A673 (cell line): ENCODE measurements at regions not wholly inside any gene's neighbourhood (a gene's known extent, or its start where the extent isn't known, plus 50 kb on each side); places are given as distances from the start of the nearest gene placed in this dataset.
A peak's percentile ranks its signal among the peaks of the same experiment; 100 is the strongest.

Experiments
- BruUV-seq: library from RNA; stranded (reverse); fragments of 400-500 nt; replicated peaks from 2 replicates; lab custom pipeline; 2021; lab: Mats Ljungman, UMichigan
- CTCF ChIA-PET: fragments of 300-600 bp; sonication (Branson Sonifier 250); formaldehyde crosslinking; loops from one replicate; lab custom pipeline; 2022; ENCODE audit warnings: antibody characterized with exemption; lab: Charles Lee
- POLR2A ChIA-PET: fragments of 300-600 bp; sonication (Branson Sonifier 250); formaldehyde crosslinking; loops from one replicate; lab custom pipeline; 2022; ENCODE audit warnings: antibody characterized with exemption; ENCODE audit not compliant: low non-redundant PET; lab: Charles Lee
- DNase-seq: peaks from one replicate; pipeline ENCODE4 v3.0.0-alpha.2; 2015; ENCODE audit warnings: low spot score
- H3K27ac ChIP-seq: fragments of 200-600 bp; sonication (generic); 2 replicates; pipeline ENCODE4 v1.5.1; 2016; ENCODE audit warnings: mixed run types, low read depth, mild to moderate bottlenecking, mixed read lengths, antibody characterized with exemption, low read length; ENCODE audit not compliant: poor library complexity, severe bottlenecking
- H3K27me3 ChIP-seq: fragments of 200-600 bp; sonication (generic); replicated peaks from 2 replicates; pipeline ENCODE4 v1.6.1; 2017; ENCODE audit warnings: mixed run types, low read depth, mild to moderate bottlenecking, mixed read lengths, antibody characterized with exemption, low read length; ENCODE audit not compliant: insufficient read depth, poor library complexity
- H3K36me3 ChIP-seq: fragments of 200-600 bp; sonication (generic); 2 replicates; pipeline ENCODE4 v1.6.1; 2016; ENCODE audit warnings: mixed run types, mild to moderate bottlenecking, mixed read lengths, antibody characterized with exemption, low read length; ENCODE audit not compliant: insufficient read depth, poor library complexity, severe bottlenecking
- H3K4me1 ChIP-seq: fragments of 200-600 bp; sonication (generic); 2 replicates; pipeline ENCODE4 v1.6.1; 2017; ENCODE audit warnings: mixed run types, mild to moderate bottlenecking, mixed read lengths, antibody characterized with exemption, low read length; ENCODE audit not compliant: insufficient read depth, poor library complexity, severe bottlenecking
- H3K4me3 ChIP-seq: fragments of 200-600 bp; sonication (generic); 2 replicates; pipeline ENCODE4 v1.5.1; 2016; ENCODE audit warnings: low read depth, mixed run types, mild to moderate bottlenecking, mixed read lengths, low read length; ENCODE audit not compliant: poor library complexity, severe bottlenecking
- H3K9me3 ChIP-seq: fragments of 200-600 bp; sonication (generic); 2 replicates; pipeline ENCODE4 v1.6.1; 2016; ENCODE audit warnings: mixed run types, low read depth, mild to moderate bottlenecking, mixed read lengths, antibody characterized with exemption, low read length; ENCODE audit not compliant: poor library complexity, severe bottlenecking
- EZH2 ChIP-seq: fragments of 200-600 bp; sonication (generic); IDR thresholded peaks from 2 replicates; pipeline ENCODE4 v1.6.1; 2017; ENCODE audit warnings: borderline replicate concordance, low read depth, mild to moderate bottlenecking, mixed read lengths, antibody characterized with exemption, low read length; ENCODE audit not compliant: poor library complexity, severe bottlenecking
- intact Hi-C: fragments of 100-400 bp; cut with micrococcal nuclease; formaldehyde crosslinking; loops from one replicate; pipeline ENCODE4 v1.10.0; 2022; ENCODE audit not compliant: unreplicated experiment
- TF ChIP-seq, protein P1 (sequence below): fragments of 300-800, 200-600 bp; sonication (generic); conservative IDR thresholded peaks from 2 replicates; pipeline ENCODE4 v1.5.1; 2017; ENCODE audit warnings: low read depth, mild to moderate bottlenecking, antibody characterized with exemption, low read length, moderate library complexity, mixed read lengths

DNA sequence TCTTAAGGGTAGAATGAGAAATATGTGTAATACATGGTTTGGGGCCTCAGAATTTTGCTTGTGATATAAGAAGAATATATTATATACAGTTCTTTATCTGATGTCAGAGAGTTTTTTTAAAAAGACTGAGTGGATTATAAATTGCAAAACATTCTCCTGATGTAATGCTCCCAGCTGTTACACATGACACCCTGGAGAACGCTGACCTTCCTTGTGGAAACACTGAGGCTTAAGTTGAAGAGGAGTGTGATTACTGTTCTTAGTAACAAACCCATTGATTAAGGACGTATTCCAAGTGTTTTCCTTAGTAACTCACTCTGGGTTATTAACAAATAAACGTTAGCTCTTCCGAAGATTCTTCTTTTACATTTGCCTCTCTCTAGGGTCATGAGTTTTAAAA lies 1069.3 kb upstream of the CNTNAP5 start:
- no peaks in the 10 kb centered on the region for H3K9me3 ChIP-seq
- H3K4me1 ChIP-seq: peaks cover 10% of the 10 kb centered on the region
- CTCF ChIA-PET: no interaction called here
- H3K4me3 ChIP-seq: no peak overlapping the region
- H3K27me3 ChIP-seq: no peaks in the 10 kb centered on the region
- DNase-seq: peak; percentile 5
- no TSS peak for BruUV-seq
- POLR2A ChIA-PET: no interaction called here
- intact Hi-C loops: no loop called here
- TF ChIP-seq, protein P1, sequence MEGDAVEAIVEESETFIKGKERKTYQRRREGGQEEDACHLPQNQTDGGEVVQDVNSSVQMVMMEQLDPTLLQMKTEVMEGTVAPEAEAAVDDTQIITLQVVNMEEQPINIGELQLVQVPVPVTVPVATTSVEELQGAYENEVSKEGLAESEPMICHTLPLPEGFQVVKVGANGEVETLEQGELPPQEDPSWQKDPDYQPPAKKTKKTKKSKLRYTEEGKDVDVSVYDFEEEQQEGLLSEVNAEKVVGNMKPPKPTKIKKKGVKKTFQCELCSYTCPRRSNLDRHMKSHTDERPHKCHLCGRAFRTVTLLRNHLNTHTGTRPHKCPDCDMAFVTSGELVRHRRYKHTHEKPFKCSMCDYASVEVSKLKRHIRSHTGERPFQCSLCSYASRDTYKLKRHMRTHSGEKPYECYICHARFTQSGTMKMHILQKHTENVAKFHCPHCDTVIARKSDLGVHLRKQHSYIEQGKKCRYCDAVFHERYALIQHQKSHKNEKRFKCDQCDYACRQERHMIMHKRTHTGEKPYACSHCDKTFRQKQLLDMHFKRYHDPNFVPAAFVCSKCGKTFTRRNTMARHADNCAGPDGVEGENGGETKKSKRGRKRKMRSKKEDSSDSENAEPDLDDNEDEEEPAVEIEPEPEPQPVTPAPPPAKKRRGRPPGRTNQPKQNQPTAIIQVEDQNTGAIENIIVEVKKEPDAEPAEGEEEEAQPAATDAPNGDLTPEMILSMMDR: no peak
- no peak for TF ChIP-seq EZH2
- H3K27ac ChIP-seq: no peak overlapping the region
- no peaks in the 10 kb centered on the region for H3K36me3 ChIP-seq

GRCh38 chr2:122960759-122961641 lies 1064.1 kb upstream of the CNTNAP5 start:
- intact Hi-C loops: no loop called here
- ChIA-PET POLR2A (no interaction called here), CTCF (no interaction called here)
- peak; percentile 70 for DNase-seq
- H3K36me3 ChIP-seq: no peaks in the 10 kb centered on the region
- no peaks in the 10 kb centered on the region for H3K27me3 ChIP-seq
- H3K4me1 ChIP-seq: peaks cover 14% of the 10 kb centered on the region
- no peak for TF ChIP-seq EZH2
- TF ChIP-seq, protein P1: no peak; the same call in 1 of the 2 replicates
- H3K9me3 ChIP-seq: no peaks in the 10 kb centered on the region
- no peak overlapping the region for H3K4me3 ChIP-seq
- no peak overlapping the region for H3K27ac ChIP-seq
- BruUV-seq: no TSS peak

DNA sequence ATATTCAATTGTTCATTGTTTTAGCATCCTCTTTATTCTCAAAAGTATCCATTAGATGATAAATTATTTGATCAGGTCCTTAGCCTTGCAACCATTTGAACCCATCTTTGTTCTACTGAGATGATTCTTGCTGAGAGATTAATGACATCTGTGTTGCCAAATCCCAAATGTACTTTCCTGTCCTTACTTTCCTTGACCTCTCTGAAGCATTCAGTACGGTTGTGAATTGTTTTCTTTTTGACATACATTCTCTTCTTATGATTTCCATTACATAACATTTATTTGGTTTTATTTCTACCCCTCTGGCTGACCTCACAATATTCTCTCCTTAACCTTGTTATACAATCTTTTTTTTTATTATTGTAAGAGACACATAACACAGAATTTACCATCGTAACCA lies 1058.6 kb upstream of the CNTNAP5 start:
- CTCF ChIA-PET: no interaction called here
- Histone ChIP-seq H3K4me3 (no peak overlapping the region), H3K27ac (no peak overlapping the region), H3K27me3 (no peaks in the 10 kb centered on the region), H3K4me1 (peaks cover 3% of the 10 kb centered on the region), H3K9me3 (no peaks in the 10 kb centered on the region), H3K36me3 (no peaks in the 10 kb centered on the region)
- no TSS peak for BruUV-seq
- DNase-seq: no peak
- POLR2A ChIA-PET: no interaction called here
- intact Hi-C loops: no loop called here
- TF ChIP-seq, protein P1: no peak
